B cell (primary cell): ENCODE measurements at regions not wholly inside any gene's neighbourhood (a gene's known extent, or its start where the extent isn't known, plus 50 kb on each side); places are given as distances from the start of the nearest gene placed in this dataset.

Source experiments
- ATAC-seq: fragments of 200-7000 bp; cut with Tn5 transposase; one replicate; pipeline ENCODE4 v1.10.0; 2021; ENCODE audit warnings: low read depth, mild to moderate bottlenecking, moderate number of reproducible peaks, moderate library complexity
- CTCF ChIA-PET: fragments of 350-600 bp; sonication (Branson Sonifier 250); formaldehyde crosslinking; loops from one replicate; lab custom pipeline; 2021; ENCODE audit warnings: antibody characterized with exemption, inconsistent platforms; lab: Charles Lee
- POLR2A ChIA-PET: fragments of 350-600 bp; sonication (Branson Sonifier 250); formaldehyde crosslinking; loops from one replicate; lab custom pipeline; 2021; ENCODE audit warnings: antibody characterized with exemption; lab: Charles Lee
- DNase-seq: peaks from one replicate; pipeline ENCODE4 v3.0.0; 2013
- H2AFZ ChIP-seq: 2 replicates; pipeline ENCODE4 v1.6.1; 2012; ENCODE audit warnings: mild to moderate bottlenecking, low read depth, low read length; ENCODE audit not compliant: insufficient read depth, poor library complexity, severe bottlenecking
- H3K27ac ChIP-seq, 2 donors: 1 replicate in 1 of 2; 2 replicates in 1 of 2; pipeline ENCODE4 v1.5.1; 2012 to 2013; ENCODE audit warnings: low read length in 2 of 2, mild to moderate bottlenecking in 2 of 2, moderate library complexity in 1 of 2
- H3K27me3 ChIP-seq, 4 experiments: fragments of 200-600 bp in 1 of 4; sonication (generic) in 1 of 4; replicated peaks in 1 of 4; 1 replicate in 2 of 4; 2 replicates in 2 of 4; pipeline versions ENCODE4 v1.6.1 to v1.7.0; 2013 to 2016; ENCODE audit warnings: low read length in 3 of 4, mild to moderate bottlenecking in 2 of 4, mixed read lengths in 1 of 4, moderate library complexity in 1 of 4; ENCODE audit not compliant: insufficient read depth in 4 of 4, control insufficient read depth in 3 of 4; ENCODE audit errors: control extremely low read depth in 1 of 4
- H3K36me3 ChIP-seq, 2 experiments: replicated peaks in 1 of 2; 1 replicate in 1 of 2; 2 replicates in 1 of 2; pipeline versions ENCODE4 v1.6.1 to v1.7.1; 2013; ENCODE audit warnings: low read length in 1 of 2; ENCODE audit not compliant: insufficient read depth in 2 of 2, control insufficient read depth in 1 of 2; ENCODE audit errors: control extremely low read depth in 1 of 2, extremely low read depth in 1 of 2
- H3K4me1 ChIP-seq, 2 donors: fragments of 200-600 bp in 1 of 2; sonication (generic) in 1 of 2; 1 replicate in 1 of 2; 2 replicates in 1 of 2; pipeline versions ENCODE4 v1.5.1 to v1.6.1; 2013 to 2017; ENCODE audit warnings: low read length in 2 of 2; ENCODE audit not compliant: control insufficient read depth in 2 of 2, insufficient read depth in 2 of 2
- H3K4me2 ChIP-seq: replicated peaks from 2 replicates; pipeline ENCODE3; 2012; ENCODE audit warnings: mild to moderate bottlenecking, low read depth, low read length; ENCODE audit not compliant: poor library complexity, severe bottlenecking
- H3K4me3 ChIP-seq, 5 experiments: fragments of 200-600 bp in 1 of 5; sonication (generic) in 1 of 5; 1 replicate in 3 of 5; 2 replicates in 2 of 5; pipeline versions ENCODE4 v1.5.1 to v1.7.0; 2011 to 2016; ENCODE audit warnings: low read length in 4 of 5, mild to moderate bottlenecking in 4 of 5, low read depth in 2 of 5, control low read depth in 1 of 5, moderate library complexity in 1 of 5; ENCODE audit not compliant: insufficient read depth in 1 of 5; ENCODE audit errors: control extremely low read depth in 1 of 5, extremely low read depth in 1 of 5
- H3K79me2 ChIP-seq: fragments of 200-600 bp; sonication (generic); one replicate; pipeline ENCODE4 v1.6.0; 2016; ENCODE audit warnings: low read length; ENCODE audit not compliant: control insufficient read depth, insufficient read depth
- H3K9ac ChIP-seq: fragments of 200-600 bp; sonication (generic); 2 replicates; pipeline ENCODE4 v1.6.1; 2017; ENCODE audit warnings: mild to moderate bottlenecking, low read length, moderate library complexity
- H3K9me3 ChIP-seq, 3 donors: one replicate each; pipeline versions ENCODE4 v1.6.1 to v1.7.1; 2013; ENCODE audit warnings: low read length in 2 of 3; ENCODE audit not compliant: control insufficient read depth in 2 of 3, insufficient read depth in 1 of 3; ENCODE audit errors: control extremely low read depth in 1 of 3
- H4K20me1 ChIP-seq: 2 replicates; pipeline ENCODE4 v1.6.0; 2012; ENCODE audit warnings: mild to moderate bottlenecking, low read length; ENCODE audit not compliant: insufficient read depth, control insufficient read depth, poor library complexity, severe bottlenecking
- H3K27ac Mint-ChIP-seq: one replicate; pipeline ENCODE4 v1.8.0; 2021; ENCODE audit warnings: mixed read lengths
- H3K27me3 Mint-ChIP-seq: one replicate; pipeline ENCODE4 v1.8.0; 2021; ENCODE audit warnings: mixed read lengths
- H3K4me1 Mint-ChIP-seq: one replicate; pipeline ENCODE4 v1.8.0; 2021; ENCODE audit warnings: mixed read lengths
- H3K4me3 Mint-ChIP-seq: one replicate; pipeline ENCODE4 v1.8.0; 2021; ENCODE audit warnings: mixed read lengths
- H3K9me3 Mint-ChIP-seq: one replicate; pipeline ENCODE4 v1.8.0; 2022; ENCODE audit warnings: mixed read lengths; ENCODE audit not compliant: insufficient read depth
- CTCF ChIP-seq: fragments of 200-600 bp; IDR thresholded peaks from one replicate; pipeline ENCODE4 v1.8.0; 2022; ENCODE audit warnings: antibody characterized with exemption, mild to moderate bottlenecking
- EZH2 ChIP-seq: IDR thresholded peaks from 2 replicates; pipeline ENCODE4 v1.6.1; 2012; ENCODE audit warnings: borderline replicate concordance, low read depth, mild to moderate bottlenecking, moderate library complexity, low read length; ENCODE audit not compliant: insufficient read depth, poor library complexity, severe bottlenecking
- WGBS: methylation state at CpG from one replicate; pipeline ENCODE4 v1.1.5; 2013; ENCODE audit warnings: missing lambda C conversion rate; ENCODE audit not compliant: insufficient coverage; 5-methylcytosine and 5-hydroxymethylcytosine counted together
- intact Hi-C: fragments of 100-400 bp; cut with micrococcal nuclease; formaldehyde crosslinking; loops from one replicate; pipeline ENCODE4 v1.10.0; 2022

GRCh38 chr5:159531554-159532105 lies 201.3 kb upstream of the IL12B start:
- CTCF ChIA-PET, result no interaction called here
- POLR2A ChIA-PET, result no interaction called here
- Histone ChIP-seq H3K36me3 (no peaks in the 10 kb centered on the region), H4K20me1 (no peaks in the 10 kb centered on the region), H3K9ac (no peak overlapping the region), H3K27ac (no peak overlapping the region), H3K9me3 (peaks cover 0 to 4% (median 0%) of the 10 kb centered on the region in 3 donors), H3K4me3 (no peak overlapping the region), H3K27me3 (no peaks in the 10 kb centered on the region), H3K4me2 (no peak overlapping the region), H3K4me1 (no peaks in the 10 kb centered on the region), H3K79me2 (no peaks in the 10 kb centered on the region), H2AFZ (no peak overlapping the region)
- TF ChIP-seq EZH2 (no peak), CTCF (no peak)
- no peaks in the 10 kb centered on the region for H3K4me1 Mint-ChIP-seq
- no peak for ATAC-seq
- intact Hi-C loops, result loop anchor here (1.0 kb wide), 1 partner anchor 43 kb away; no protein-coding TSS in a partner anchor
- no peak overlapping the region for H3K27ac Mint-ChIP-seq
- DNase-seq, result no peak
- no peak overlapping the region for H3K4me3 Mint-ChIP-seq
- no peaks in the 10 kb centered on the region for H3K27me3 Mint-ChIP-seq
- H3K9me3 Mint-ChIP-seq, result peaks cover 5% of the 10 kb centered on the region

- Mint-ChIP-seq H3K27me3 (no peaks in the 10 kb centered on the region), H3K4me3 (no peak overlapping the region), H3K9me3 (peaks cover 5% of the 10 kb centered on the region), H3K4me1 (no peaks in the 10 kb centered on the region), H3K27ac (no peak overlapping the region)
- peaks cover 0 to 4% (median 0%) of the 10 kb centered on the region in 3 donors for H3K9me3 ChIP-seq
- no peak overlapping the region for H3K4me3 ChIP-seq
- H3K36me3 ChIP-seq, result no peaks in the 10 kb centered on the region
- no peak overlapping the region for H3K9ac ChIP-seq
- H4K20me1 ChIP-seq, result no peaks in the 10 kb centered on the region
- intact Hi-C loops, result no loop called here
- H3K4me2 ChIP-seq, result no peak overlapping the region
- DNase-seq, result no peak
- WGBS, result no CpG with 5 or more reads among the region's 6 CpGs
- ATAC-seq, result no peak
- no peaks in the 10 kb centered on the region for H3K79me2 ChIP-seq
- no peaks in the 10 kb centered on the region for H3K27me3 ChIP-seq
- CTCF ChIA-PET, result interaction anchor here (1.2 kb wide), 1 partner anchor 245 kb away, joined by 3 read pairs; no protein-coding TSS in a partner anchor
- no peak overlapping the region for H3K27ac ChIP-seq
- H3K4me1 ChIP-seq, result no peaks in the 10 kb centered on the region
- POLR2A ChIA-PET, result no interaction called here
- TF ChIP-seq EZH2 (no peak), CTCF (no peak)
- H2AFZ ChIP-seq, result no peak overlapping the region
Measured at GRCh38 chr5:159533197-159533596, 202.9 kb upstream of the IL12B start.
